ENCODE measurements at regions not wholly inside any gene's neighbourhood (a gene's known extent, or its start where the extent isn't known, plus 50 kb on each side); places are given as distances from the start of the nearest gene placed in this dataset.

GRCh38 chr4:170748975-170749374, 659.2 kb upstream of the AADAT start (continued):
- TF ChIP-seq CHD7 (IDR thresholded peaks at IDR 0.05; ENCODE audit: insufficient replicate concordance, low read length) = no peak
